CD4-positive, alpha-beta T cell treated with Interleukin-4 for 1 hour (primary cell): ENCODE measurements at regions not wholly inside any gene's neighbourhood (a gene's known extent, or its start where the extent isn't known, plus 50 kb on each side); places are given as distances from the start of the nearest gene placed in this dataset.

ENCODE experiments used
- DNase-seq, 2 donors: peaks; one replicate each; pipeline ENCODE4 v3.0.0-alpha.2; 2020 to 2022

DNA sequence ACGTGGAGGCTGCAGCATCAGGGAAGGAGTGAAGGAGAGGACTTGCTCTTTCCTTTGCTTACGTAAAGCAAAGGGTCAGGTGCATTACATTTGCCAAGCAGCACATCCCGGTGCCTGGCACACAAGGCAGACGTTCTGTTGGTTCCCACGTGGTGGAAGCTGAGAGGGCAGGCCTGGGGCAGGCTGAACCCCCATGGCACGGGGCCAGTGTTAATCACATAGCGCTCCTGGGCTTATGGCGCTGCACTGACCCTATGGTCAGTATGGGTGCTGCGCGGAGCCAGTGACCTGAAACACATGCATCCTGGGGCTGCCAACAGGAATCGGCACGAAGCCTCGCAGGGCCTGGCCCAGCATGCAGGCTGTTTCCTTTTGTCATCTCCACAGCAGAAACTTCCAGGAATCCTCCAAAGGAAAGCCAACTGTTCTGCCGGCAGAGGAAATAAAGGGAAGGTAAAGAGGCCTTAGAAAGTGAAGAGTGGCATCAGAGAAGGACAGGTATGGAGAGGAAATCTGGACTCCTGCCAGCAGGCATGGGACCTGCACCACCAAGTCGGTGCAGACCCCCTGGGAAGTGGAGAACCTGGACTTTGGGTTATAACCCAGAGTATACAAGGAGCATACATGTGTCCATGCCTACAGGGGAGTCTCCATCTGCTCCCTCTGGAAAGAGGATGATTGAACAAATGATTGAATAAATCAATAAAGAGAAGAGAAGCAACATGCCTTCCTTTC is 560.2 kb downstream of the TCERG1L start:
- DNase-seq = no peak

DNA sequence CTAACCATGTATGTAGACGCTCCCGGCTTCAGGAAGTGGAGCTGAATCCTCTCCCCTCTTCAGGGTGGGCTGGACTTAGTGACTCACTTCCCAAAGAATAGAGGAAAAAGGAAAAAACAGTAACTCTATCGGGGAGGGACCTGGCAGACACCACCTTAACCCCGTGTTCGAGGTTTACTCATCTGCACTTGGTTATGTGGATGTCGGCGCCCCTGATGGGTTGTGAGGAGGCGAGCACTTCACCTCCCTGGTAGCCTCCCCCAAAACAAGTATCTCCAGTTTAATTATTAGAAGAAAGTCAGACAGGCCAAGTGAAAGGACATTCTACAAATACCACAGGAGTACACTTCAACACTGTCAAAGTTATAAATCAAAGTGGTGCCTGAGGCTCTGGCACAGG is 559.7 kb downstream of the TCERG1L start:
- DNase-seq = no peak

DNA sequence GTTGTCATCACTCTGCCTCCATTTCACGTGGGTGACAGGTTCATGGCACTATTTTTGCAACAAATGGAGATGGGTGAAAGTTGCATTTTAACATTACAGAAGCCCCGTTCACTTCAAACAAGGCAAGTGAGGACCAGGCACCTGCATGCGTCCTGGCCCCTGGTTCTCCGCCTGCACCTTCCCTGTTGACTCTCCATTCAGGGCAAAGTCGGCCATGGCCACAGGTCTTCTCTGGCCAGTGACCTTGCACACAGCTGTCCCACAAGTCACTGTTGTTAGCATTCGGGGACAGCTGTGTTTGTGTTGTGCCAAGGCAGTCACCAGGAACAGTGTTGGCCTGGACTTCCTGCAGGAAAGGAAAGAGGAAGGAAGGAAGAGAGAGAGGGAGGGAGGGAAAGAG is 554.9 kb downstream of the TCERG1L start:
- no peak for DNase-seq

DNA sequence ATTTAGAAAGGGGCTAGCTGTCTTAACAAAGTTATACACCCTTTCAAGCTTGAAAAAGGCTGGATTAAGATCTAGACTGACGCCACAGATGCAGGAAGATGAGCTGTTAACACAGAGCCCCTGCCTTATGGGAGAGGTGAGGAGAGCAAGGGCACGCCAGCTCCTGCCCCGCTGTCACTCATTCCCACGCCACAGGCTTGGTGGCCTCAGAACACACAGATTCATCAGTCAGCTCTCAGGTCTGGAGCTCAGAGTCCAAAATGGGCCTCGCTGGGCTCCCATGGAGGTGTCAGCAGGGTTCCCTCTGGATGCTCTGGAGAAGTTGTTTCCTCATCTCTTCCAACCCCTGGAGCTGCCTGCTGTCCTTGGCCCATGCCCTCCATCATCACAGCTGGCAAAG is 554.2 kb downstream of the TCERG1L start:
- no peak for DNase-seq

DNA sequence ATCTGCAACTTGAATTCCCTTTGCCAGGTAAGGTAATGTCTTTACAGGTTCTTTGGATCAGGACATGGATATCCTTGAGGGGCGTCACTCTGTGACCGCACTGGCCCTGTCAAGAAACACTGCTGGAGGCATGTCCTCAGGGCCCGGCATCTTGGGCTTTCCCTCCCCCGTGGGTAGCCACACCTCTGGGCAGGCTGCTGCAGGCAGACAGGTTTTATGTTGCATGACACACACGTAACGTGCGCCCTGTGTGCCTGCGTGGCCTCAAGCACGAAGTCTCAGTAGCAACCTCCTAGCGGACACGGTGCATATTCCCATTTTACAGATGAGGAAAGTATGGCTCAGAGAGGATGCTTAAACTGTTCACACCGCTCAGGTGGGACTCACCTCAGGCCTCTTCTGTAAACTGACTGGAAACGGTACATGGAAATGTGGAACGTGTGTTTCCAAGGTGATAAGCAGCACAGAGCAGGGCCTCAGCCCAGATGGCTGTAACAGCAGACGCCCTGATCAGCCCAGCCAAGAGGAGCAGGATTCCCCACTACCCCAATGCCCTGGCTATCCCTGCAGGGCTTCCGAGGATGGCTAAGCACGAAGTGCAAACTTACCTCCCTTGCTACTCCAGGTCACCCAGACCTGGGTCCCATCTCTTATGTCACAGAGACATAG is 553.6 kb downstream of the TCERG1L start:
- no peak for DNase-seq

DNA sequence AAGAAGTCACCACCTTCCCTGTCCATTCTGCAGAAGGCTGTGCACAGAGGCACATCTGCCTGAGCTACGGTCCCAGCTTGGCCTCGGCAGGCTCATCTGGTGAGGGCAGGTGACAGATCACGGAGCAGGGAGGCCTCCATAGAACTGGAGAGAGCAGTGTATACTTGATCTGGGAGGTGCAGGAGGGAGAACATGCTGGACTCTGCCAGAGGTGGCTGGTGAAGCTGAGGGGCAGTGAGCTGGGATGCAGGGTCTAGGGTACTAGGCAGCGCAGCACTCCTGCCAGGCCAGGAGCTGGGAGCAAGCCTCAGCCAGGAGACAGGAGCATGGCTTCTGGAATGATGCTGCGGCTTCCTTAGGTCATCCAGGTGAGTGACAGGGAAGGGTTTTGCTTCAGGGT is 553.0 kb downstream of the TCERG1L start:
- no peak for DNase-seq

DNA sequence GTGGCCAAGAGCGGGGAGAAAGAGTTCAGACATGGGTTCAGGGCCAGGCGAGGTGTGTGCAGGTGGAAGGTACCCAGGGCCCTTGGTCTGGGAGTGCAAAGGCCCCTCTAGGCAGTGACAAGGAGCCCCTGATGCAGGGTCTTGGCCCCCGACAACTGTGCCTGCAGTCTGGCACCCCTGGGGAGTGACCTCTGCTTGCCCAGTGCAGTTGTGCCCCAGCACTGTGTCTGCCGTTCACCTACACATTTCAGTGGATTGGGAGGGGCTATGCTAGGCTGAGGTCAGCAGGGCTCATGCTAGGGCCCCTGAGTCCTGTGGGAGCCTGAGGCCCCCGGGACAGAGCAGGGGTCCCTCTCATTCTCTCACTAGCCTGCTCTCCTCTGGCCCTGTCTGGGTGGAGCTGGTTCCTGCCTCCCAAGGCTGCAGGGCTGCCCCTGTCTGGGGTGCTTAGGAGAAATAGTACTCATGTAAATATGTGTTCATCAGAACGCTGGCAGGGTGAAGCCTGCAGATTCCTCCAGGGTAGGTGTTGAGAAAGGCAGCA is 550.4 kb downstream of the TCERG1L start:
- DNase-seq = no peak

DNA sequence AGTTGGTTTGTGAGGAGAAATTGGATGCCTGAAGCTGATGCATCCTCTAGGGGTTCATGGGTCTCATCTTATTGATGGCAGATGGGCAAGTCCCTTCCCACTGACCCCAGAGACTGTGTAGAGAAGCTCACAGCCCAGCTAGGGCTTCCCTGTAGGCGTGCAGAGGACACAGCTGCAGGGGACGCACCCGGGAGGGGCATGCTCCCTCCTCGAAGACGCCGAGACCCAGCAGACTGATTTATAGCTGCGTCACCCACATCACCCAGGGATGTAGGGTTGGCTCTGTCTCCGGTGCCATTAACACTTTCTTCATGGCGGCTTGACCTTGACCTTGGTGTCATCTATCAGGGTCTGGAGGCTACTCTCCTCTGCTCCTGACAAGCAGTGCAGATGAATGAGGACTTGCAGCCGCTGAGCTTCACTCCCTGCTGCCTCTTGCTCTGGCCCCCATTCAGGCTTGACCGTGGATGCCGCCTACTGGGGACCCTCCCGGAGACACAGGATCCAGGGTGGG is 549.7 kb downstream of the TCERG1L start:
- DNase-seq = no peak

DNA sequence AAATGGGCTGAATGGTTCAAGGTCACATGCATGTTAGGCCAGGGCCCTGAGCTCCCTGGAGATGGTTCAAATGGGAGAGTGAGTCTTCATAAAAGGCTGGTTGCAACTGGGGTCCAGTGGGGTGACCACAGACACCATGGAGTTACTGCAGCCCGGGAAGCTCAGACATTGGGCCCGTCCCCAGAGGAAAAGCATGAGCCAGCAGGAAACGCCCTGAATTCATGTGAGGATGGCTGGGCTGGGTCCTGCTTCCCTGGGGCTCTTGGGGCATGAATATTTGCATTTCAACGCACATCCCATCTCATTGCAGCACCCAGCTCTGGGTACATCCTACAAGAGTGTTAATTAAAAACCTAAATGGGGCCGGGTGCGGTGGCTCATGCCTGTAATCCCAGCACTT is 549.0 kb downstream of the TCERG1L start:
- no peak for DNase-seq

DNA sequence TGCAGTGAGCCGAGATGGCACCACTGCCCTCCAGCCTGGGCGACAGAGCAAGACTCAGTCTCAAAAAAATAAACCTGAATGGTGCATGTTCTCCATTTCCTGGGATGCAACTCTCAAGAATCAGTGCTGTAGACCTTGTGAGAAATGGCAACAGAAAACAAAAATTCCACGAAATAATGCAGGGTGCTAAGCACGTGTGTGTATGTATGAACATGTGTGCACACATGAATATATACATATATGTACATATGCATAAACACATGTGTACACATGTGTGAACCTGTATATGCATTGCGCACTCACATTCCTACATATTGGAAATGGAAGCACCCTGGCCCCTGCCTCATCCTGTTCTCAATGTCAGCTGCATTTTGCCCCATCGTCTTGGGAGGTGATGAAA is 548.5 kb downstream of the TCERG1L start:
- DNase-seq = no peak

DNA sequence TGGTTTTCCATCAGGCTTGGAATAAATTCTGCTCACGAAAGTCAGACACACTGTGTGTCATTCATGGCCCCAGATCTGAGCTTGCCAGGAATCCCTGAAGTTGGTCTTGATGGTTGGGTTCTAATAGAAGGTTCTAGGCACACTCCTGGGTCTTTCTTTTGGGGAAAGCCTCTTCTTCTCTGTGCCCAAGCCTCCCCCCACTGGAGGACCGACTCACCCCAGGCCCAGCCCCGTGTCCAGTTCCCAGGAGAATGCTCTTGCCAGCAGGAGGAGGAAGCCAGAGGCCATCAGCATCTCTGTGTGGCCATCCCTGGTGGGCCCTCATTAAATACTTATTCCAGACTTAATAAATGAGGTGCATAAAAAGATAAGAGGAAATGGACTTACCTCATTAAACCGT is 548.0 kb downstream of the TCERG1L start:
- no peak for DNase-seq

DNA sequence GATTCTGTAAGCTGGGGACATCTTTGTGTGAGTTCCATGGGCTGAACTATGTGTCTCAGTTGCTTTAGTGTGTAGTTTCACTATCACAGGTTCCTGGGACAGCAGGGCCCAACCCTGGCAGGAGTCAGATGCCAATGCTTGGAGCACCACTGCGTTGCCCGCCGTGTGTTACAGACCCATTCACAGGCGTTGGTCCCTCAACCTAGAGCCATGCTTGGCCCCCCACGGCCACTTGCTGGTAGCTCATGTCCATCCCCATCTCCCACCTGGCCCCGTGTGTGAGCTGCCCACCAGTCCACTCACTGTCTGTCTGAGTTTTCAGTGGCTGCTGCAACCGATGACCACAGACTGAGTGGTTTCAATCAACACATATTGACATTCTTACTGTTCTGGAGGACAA is 546.9 kb downstream of the TCERG1L start:
- DNase-seq = no peak

DNA sequence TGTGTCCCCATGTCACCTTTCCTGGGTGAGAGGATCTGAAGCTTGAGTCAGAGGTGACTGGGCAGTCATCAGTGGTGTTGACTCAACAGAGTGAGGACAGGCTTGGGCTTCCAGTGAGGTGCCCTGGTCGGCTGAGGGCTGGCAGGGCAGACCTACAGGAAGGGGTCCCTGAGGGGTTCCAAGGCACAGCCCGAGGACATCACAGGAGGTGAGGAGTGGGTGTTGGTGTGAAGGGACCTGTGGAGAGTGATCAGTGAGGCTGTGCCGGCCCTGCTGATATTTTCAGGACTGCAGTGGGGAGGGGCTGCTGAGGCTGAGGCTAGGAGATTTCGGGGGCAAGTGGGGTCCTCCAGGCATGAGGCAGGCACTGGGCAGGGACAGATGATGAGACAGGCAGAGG is 545.5 kb downstream of the TCERG1L start:
- DNase-seq = no peak

DNA sequence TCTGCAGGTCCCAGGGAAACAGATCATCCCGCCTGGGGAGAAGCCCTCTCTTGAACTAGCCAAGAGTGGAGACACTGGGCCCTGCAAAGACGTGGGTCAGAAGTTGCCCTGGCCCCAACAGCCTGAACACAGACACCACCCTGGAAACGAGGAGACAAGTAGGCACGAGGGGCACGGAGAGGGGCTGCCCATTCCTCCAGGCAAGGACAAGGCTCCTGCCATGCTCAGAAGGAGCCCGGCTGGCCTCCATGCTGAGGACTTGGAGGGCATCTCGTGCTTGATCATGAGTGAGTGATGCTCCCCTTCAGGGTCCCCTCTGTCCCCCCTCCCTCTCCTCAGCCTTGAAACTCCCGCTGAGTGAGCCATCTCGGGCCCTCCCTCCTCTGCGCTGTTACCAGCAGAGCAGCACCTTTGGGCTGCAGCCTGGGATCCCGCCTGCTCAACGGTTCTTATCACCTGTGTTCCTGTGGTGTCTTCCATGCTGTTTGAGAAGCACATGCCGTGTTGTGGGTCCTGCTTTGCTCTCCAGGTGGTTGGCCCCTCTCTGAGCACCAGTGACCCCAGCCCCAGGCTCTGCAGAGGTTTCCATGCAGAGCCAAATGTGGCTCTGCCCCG is 544.3 kb downstream of the TCERG1L start:
- no peak for DNase-seq

DNA sequence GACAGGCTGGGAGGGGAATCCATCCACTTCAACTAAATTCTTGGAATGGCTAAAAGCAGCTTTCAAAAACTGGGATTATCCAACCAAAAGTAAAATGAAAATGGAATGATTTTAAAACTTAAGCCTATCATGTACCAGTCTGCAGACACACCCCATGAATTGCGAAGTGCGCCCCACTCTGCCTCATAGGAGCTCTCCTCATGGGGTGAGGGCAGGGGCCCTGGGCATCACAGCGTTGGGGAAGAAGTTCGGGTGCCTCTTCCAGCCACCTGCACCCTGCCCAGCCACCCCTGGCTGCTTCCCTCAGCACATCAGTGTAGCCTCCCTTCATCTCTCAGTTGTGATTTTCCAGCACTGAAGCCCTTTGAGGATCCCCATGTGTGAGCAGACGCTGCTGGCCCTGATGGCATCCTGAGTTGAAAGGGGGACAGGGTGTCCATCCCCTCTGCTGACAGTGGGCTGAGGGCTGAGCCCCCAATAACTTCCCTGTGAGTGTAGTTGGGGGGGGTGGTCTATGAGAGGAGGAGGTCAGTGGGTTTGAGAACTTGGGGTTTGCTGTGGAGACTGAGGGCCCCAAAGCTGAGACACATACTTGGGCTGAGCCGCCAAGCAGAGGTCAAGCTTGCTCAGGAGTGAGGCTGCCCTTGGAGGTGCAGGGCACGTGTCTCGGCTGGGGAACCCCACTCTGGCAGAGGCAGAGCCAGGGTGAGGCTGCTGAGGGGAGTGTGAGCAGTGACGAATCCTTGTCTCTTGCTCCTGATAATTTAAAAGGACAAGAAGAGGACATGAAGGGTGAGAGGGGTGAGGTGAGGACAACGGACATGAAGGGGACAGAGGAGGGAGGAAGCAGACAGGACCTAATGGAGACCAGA is 542.1 kb downstream of the TCERG1L start:
- no peak for DNase-seq

DNA sequence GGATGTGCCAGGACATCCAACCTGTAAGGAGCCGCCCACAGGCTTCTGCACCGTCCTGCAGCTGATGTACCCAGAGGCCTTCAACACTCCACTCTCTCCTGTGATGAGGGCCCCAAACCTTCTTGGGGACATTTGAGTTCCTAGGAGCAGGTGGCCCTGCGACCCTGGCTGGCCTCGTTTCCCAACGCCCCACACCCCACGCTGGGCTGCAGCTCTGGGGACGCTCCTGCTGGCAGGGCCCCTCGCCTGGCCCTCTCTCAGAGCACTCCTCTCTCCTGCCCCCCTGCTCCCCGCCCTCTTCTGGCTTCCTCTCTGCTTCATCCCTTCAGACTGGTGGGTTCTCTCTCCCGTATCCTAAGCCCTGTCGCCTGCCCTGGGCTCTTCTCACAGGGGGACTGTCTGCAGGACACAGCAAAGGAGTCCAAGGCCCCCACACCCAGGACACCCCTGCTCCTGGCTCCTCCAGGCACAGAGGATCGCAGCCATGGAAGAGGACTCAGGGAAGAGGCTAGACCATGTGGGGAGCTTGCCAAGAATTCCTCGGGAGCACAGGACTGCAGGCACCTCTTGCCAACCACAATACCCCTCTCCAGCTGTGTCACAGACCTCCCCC is 541.4 kb downstream of the TCERG1L start:
- DNase-seq = no peak

DNA sequence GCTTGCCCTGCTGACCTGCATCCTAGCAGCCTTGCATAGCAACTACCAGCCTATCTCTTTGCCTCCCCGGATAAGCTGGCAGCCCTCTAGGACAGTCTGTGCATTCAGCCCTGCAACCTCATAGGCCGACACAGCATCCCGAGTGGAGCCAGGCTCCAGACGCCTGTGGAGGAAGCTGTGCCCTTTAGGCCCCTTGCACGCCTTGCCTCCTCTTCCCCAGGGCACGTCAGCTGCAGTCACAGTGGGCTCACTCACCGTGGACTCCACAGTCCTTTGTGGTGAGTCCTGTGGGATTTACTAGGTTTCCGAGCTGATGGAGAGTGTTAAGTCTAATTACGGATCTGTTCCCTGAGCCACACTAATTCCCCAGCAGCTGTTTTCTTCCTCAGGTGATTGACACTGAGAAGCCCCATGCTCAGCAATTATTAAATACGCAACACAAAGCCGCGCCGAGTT is 540.0 kb downstream of the TCERG1L start:
- no peak for DNase-seq

DNA sequence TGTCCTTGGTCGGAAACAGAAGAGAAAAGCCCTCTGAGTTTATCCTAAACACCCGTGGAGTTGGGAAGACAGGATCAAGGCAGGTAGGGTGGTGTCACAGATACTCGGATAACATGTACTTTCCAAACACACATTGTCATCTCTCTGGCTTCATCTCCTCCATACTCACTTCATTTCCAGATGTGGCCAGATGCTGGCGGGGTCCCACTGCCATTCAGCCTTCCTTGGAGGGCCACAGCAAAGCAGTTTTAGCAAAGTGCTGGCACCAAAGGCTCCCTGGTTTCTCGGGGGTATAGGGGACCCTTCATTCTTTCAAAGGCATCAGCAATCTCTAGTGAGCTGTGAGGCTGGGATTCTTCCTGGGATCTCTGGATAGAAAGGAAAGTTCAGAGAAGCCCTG is 539.5 kb downstream of the TCERG1L start:
- no peak for DNase-seq

DNA sequence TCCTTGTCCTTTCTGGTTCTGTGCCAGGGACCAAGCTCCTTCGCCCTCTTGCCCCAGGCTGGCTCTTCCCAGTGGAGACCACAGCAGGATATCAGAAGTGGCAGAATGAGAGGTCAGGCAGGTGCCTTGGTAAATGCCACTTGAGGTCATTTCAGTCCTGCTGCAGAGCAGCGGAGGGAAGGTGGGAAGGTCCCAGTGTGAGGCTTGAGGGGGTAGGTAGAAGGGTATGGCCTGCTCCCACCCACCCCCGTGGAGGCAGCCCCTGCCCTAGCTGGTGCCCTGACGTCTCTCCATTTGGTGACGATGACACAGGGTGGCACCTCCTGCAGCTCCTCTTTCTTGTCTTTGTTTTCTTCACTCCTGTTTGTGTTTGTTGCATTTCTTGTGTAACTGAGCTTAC is 538.8 kb downstream of the TCERG1L start:
- DNase-seq = no peak

DNA sequence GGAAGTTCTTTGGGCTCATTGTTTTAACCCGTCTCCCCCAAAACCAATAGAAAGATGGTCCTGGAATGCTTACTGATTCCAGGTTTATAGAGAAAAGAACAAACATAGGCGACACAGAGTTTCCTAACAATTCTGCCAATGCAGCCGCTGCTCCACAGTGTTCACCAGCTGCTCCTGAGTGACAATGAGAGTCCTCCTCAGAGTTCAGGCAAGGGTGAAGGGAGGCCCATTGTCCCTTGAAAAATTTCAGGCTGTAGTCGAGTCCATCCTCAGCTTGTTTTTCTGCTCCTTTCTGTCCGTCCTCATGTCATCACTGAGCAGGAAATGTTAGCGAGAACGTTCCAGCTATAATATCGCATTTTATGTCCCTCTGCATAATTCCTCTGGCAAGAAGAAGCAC is 537.6 kb downstream of the TCERG1L start:
- DNase-seq = no peak

DNA sequence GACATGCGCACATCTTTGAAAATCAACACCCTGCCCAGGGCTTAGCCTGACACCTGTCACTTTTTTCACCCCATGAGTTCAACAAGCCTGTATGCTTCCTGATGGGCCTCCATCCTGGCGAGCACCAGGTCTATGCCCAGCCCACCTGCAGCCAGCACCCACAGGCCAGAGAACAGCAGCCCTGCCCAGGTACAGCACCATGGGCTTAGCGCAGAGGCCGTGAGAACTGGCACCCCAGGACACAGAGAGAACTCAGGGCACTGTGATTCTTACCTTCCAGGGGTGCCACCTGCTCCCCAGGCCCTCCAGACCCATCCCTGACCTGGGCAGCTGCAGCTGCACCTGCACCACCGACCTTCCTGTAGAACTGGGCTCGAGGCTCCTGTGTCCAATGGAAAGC is 536.6 kb downstream of the TCERG1L start:
- no peak for DNase-seq

DNA sequence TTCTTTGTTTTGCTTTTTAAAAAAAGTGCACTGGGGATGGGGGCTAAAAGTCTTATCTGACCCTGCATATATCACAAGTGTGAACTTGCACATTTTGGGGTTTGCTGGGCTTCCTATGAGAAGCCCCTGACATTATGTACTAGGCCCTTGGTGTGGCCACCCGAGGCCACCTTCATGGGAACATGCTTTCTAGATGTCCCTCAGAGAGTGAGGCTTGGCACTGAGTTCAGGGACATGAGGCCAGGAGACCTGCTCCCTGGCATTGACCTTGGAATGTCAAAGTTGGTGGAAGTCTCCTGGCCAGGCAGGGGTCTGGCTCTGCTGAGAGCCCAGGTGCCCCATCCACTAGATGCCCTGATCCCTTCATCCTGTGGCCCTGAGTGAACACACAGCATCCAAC is 536.2 kb downstream of the TCERG1L start:
- no peak for DNase-seq
